GM06990 (cell line): ENCODE measurements at regions not wholly inside any gene's neighbourhood (a gene's known extent, or its start where the extent isn't known, plus 50 kb on each side); places are given as distances from the start of the nearest gene placed in this dataset.

ENCODE experiments used
- DNase-seq: peaks from one replicate; pipeline ENCODE4 v3.0.0-alpha.2; 2011; ENCODE audit not compliant: insufficient read length; ENCODE audit errors: extremely low read depth
- H3K27me3 ChIP-seq: replicated peaks from 2 replicates; pipeline ENCODE4 v1.6.0; 2011; ENCODE audit warnings: low read length; ENCODE audit not compliant: control insufficient read depth, insufficient read depth
- H3K36me3 ChIP-seq: 2 replicates; pipeline ENCODE4 v1.5.1; 2011; ENCODE audit warnings: low read length; ENCODE audit not compliant: control insufficient read depth, insufficient read depth
- H3K4me3 ChIP-seq: replicated peaks from 2 replicates; pipeline ENCODE4 v1.5.1; 2011; ENCODE audit warnings: low read depth, mild to moderate bottlenecking, control low read depth, low read length
- TF ChIP-seq, protein P1 (sequence below): IDR thresholded peaks from 2 replicates; pipeline ENCODE4 v1.5.1; 2011; ENCODE audit warnings: low read length, control low read depth, mild to moderate bottlenecking, inconsistent platforms; ENCODE audit not compliant: insufficient read depth, poor library complexity, severe bottlenecking

DNA sequence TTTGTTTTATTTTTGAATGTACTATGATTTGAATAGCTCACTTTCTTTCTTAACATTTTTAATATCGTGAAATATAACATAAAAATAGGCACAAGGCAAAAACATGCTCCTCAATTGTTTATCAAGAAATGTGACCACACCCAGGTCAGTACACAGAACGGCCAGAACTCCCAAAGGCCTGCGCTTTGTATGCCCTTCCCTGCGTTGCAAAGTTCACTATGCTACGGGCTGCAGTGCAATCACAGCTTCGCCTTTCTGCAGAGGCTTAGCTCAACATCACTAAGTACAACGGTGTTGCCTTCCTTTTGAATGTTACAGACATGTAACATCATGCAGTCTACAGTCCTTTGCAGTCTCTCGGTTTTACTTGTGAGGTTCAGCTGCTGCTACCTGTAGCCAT, 333.4 kb downstream of the THBS2 start:
- H3K27me3 ChIP-seq, result no peaks in the 10 kb centered on the region
- H3K4me3 ChIP-seq, result no peak overlapping the region
- H3K36me3 ChIP-seq, result no peaks in the 10 kb centered on the region
- TF ChIP-seq, protein P1, sequence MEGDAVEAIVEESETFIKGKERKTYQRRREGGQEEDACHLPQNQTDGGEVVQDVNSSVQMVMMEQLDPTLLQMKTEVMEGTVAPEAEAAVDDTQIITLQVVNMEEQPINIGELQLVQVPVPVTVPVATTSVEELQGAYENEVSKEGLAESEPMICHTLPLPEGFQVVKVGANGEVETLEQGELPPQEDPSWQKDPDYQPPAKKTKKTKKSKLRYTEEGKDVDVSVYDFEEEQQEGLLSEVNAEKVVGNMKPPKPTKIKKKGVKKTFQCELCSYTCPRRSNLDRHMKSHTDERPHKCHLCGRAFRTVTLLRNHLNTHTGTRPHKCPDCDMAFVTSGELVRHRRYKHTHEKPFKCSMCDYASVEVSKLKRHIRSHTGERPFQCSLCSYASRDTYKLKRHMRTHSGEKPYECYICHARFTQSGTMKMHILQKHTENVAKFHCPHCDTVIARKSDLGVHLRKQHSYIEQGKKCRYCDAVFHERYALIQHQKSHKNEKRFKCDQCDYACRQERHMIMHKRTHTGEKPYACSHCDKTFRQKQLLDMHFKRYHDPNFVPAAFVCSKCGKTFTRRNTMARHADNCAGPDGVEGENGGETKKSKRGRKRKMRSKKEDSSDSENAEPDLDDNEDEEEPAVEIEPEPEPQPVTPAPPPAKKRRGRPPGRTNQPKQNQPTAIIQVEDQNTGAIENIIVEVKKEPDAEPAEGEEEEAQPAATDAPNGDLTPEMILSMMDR, result no peak
- no peak for DNase-seq

GRCh38 chr6:168919470-168920179, 334.0 kb downstream of the THBS2 start:
- TF ChIP-seq, protein P1, result no peak
- no peak overlapping the region for H3K4me3 ChIP-seq
- no peaks in the 10 kb centered on the region for H3K27me3 ChIP-seq
- H3K36me3 ChIP-seq, result no peaks in the 10 kb centered on the region
- DNase-seq, result no peak

DNA sequence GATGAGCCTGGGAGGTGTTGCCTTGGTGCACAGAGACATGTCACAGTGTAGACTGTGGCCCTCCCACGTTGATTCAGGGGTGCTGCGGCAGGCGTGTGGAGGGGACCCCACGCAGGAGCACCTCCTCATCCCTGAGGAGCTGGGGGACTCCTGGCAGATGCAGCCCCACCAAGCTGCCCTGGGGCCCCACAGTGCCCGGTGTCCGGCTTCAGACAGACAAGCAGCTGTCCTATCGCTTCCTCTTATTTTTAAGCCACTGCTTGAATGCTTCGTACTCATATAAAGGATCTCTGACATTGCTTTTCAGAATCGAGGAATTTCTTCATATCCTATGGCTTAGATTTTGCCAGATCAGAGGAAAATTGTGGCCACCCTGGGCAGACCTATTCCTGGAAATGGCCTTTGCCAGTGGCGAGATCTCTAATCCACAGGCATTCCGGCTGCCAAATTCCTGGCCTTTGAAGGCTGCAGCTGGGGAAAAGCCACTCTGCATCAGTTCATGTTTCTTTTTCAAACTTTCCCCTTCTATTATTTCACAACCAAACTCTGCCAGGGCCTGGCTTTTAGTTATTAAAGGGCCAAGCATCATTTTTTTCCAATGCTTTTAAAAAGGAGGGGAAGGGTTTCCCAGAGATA, 337.0 kb downstream of the THBS2 start:
- DNase-seq, result no peak
- no peaks in the 10 kb centered on the region for H3K36me3 ChIP-seq
- TF ChIP-seq, protein P1, result no peak
- H3K4me3 ChIP-seq, result no peak overlapping the region
- H3K27me3 ChIP-seq, result no peaks in the 10 kb centered on the region

- no peaks in the 10 kb centered on the region for H3K27me3 ChIP-seq
- no peak overlapping the region for H3K4me3 ChIP-seq
- no peak for DNase-seq
- H3K36me3 ChIP-seq, result no peaks in the 10 kb centered on the region
- TF ChIP-seq, protein P1, result no peak
Measured at GRCh38 chr6:168915855-168916254, 337.8 kb downstream of the THBS2 start.

GRCh38 chr6:168915242-168915641, 338.4 kb downstream of the THBS2 start:
- no peak for DNase-seq
- TF ChIP-seq, protein P1, result no peak
- H3K27me3 ChIP-seq, result no peaks in the 10 kb centered on the region
- H3K36me3 ChIP-seq, result no peaks in the 10 kb centered on the region
- no peak overlapping the region for H3K4me3 ChIP-seq
